ENCODE measurements at regions not wholly inside any gene's neighbourhood (a gene's known extent, or its start where the extent isn't known, plus 50 kb on each side); places are given as distances from the start of the nearest gene placed in this dataset.
"Not testable (repeated sequence)": the region's sequence is repeated elsewhere in the genome, so short reads cannot be mapped to it uniquely, and the experiment has no call there.

DNA sequence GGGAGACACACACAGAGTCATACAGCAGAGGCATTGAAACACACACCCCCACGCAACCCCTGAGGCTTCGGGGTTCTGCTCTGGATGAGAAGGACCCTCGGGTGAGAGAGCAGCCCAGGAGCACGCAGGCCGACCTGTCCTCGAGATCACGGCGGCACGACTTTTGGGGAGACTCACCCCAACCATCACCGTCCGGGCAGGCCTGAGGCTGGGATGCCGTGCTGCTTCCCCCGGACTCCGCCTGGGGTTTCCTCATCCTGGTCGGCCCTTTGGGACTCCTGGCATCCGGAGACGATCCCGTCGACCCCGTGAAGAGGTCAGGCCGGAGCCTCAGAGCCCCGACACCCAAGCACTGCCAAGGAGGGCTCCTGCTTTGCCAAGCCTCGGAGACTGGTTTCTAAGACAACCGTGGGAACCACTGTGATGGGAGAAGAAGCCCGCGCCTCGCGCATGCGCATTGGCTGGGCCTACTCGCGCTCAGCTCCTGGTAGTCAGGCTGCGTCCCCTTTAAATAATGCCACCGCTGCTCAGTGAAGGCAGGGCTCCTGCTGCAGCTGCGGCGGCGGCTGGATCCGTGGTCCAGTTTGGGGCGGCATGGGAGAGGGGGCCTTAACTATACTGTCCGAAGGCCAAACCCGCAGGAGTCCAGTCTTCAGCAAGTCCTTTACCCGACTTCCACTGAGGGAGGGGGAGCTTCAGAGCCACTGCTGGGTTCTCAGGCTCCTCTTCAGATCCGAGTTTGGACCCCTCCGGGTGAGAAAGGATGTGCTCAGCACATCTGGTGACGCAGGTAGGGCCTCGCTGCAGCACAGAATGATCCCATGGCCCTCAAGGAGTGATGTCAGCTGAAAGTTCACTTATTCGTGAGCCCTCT is 171.4 kb upstream of the ZNF337 start:
- no peaks in the 10 kb centered on the region for H4K20me1 ChIP-seq (ENCODE audit: insufficient read depth, low read length)
- H3K4me2 ChIP-seq (ENCODE audit: low read length): no peak overlapping the region
- no peak for TF ChIP-seq EZH2phosphoT487 (IDR thresholded peaks at IDR 0.05; ENCODE audit: low read depth)
- H3K27me3 ChIP-seq (ENCODE audit: low read depth, low read length): no peaks in the 10 kb centered on the region
- H3K4me1 ChIP-seq (ENCODE audit: low read length): 0 out of 2 replicates have a peak, but pooled peaks cover 2% of the 10 kb centered on the region
- H3K9ac ChIP-seq (ENCODE audit: low read length): no peak overlapping the region
- H2AFZ ChIP-seq (ENCODE audit: low read depth, low read length): no peak overlapping the region
- no peak overlapping the region for H3K27ac ChIP-seq (ENCODE audit: low read length)
- no peak overlapping the region for H3K4me3 ChIP-seq (ENCODE audit: low read length)
- no peaks in the 10 kb centered on the region for H3K79me2 ChIP-seq (ENCODE audit: low read length)
- no peaks in the 10 kb centered on the region for H3K9me3 ChIP-seq (ENCODE audit: insufficient read depth, low read length)
- no peaks in the 10 kb centered on the region for H3K36me3 ChIP-seq (replicated peaks; ENCODE audit: low read depth, low read length)

DNA sequence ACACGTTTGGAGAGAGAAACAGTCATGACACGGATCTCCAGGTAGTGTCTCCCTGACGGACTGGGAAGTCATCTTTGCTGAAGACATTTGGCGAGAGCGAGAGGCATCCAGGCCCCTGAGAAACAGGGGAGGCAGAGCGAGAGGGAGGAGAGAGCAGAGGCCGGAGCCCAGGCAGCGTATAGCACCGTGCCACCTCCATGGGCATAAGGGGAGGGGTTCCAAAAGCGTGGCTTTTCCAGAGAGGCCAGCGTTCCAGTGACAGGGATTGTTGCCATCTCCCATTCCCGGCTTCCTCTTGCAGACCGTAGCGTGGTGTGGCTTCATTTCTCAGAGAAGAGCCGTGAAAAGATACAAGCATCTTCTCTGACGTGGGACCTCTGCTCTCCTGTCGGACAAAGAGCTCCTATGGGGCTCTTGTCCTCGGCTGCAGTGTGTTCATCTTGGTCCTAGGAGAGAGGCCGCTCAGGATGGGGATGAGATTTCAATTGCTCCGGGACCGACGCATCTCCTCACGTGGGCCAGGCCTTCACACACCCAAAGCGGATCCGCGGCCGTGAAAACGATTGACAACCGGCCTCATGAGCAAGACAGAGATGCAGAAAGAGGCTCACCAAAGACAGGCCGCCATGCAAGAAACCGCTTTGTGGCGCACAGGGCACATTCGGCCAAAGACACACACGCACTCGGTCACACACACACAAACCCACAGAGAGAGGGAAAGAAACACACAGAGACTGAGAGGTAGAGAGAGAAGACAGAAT is 170.5 kb upstream of the ZNF337 start:
- H3K36me3 ChIP-seq (replicated peaks; ENCODE audit: low read depth, low read length); H3K9me3 ChIP-seq (ENCODE audit: insufficient read depth, low read length); H2AFZ ChIP-seq (ENCODE audit: low read depth, low read length); H3K27me3 ChIP-seq (ENCODE audit: low read depth, low read length); H3K4me3 ChIP-seq (ENCODE audit: low read length); H3K27ac ChIP-seq (ENCODE audit: low read length); H4K20me1 ChIP-seq (ENCODE audit: insufficient read depth, low read length); H3K79me2 ChIP-seq (ENCODE audit: low read length); H3K4me2 ChIP-seq (ENCODE audit: low read length); H3K4me1 ChIP-seq (ENCODE audit: low read length); H3K9ac ChIP-seq (ENCODE audit: low read length): not testable (repeated sequence)

DNA sequence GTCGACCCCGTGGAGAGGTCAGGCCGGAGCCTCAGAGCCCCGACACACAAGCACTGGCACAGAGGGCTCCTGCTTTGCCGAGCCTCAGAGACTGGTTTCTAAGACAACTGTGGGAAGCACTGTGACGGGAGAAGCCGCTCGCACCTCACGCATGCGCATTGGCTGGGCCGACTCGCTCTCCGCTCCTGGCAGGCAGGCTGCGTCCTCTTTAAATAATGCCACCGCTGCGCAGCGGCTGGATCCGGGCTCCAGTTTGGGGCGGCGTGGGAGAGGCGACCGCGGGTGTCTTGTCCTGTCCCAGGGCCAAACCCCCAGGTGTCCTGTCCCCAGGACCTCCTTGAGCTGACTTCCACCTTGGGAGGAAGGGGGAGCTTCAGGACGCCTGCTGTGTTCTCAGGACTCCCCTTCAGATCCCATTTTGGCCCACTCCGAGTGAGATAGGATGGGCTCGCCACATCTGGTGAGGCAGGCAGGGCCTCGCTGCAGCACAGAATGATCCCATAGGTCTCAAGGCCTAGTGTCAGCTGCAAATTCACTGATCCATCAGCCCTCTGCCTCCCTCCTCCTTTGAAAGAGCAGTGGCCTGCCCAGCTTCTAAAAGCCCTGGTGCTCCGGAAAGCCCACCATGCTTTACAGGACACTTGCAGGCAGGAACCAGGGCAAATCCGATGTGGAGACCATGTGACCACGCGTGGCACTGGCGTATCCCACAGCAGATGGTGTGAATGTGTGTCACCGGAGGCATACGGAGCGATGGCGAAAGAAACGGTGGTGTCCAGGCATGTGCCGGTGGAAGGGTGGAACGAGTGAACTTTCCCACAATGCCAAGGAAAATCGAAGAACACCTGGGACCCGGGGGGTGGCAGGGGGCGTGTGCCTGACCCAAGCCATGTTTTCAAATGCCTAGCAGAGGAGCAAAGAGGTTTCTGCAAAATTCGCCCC is 169.3 kb upstream of the ZNF337 start:
- no peak for TF ChIP-seq EZH2phosphoT487 (IDR thresholded peaks at IDR 0.05; ENCODE audit: low read depth)
- TF ChIP-seq, protein P1, sequence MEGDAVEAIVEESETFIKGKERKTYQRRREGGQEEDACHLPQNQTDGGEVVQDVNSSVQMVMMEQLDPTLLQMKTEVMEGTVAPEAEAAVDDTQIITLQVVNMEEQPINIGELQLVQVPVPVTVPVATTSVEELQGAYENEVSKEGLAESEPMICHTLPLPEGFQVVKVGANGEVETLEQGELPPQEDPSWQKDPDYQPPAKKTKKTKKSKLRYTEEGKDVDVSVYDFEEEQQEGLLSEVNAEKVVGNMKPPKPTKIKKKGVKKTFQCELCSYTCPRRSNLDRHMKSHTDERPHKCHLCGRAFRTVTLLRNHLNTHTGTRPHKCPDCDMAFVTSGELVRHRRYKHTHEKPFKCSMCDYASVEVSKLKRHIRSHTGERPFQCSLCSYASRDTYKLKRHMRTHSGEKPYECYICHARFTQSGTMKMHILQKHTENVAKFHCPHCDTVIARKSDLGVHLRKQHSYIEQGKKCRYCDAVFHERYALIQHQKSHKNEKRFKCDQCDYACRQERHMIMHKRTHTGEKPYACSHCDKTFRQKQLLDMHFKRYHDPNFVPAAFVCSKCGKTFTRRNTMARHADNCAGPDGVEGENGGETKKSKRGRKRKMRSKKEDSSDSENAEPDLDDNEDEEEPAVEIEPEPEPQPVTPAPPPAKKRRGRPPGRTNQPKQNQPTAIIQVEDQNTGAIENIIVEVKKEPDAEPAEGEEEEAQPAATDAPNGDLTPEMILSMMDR (IDR thresholded peaks at IDR 0.05; ENCODE audit: low read depth, low read length): no peak
- H3K4me2 ChIP-seq (ENCODE audit: low read length): no peak overlapping the region
- H2AFZ ChIP-seq (ENCODE audit: low read depth, low read length): no peak overlapping the region
- no peak overlapping the region for H3K27ac ChIP-seq (ENCODE audit: low read length)
- H3K9ac ChIP-seq (ENCODE audit: low read length): no peak overlapping the region
- no peaks in the 10 kb centered on the region for H3K9me3 ChIP-seq (ENCODE audit: insufficient read depth, low read length)
- H3K4me3 ChIP-seq (ENCODE audit: low read length): no peak overlapping the region
- H3K4me1 ChIP-seq (ENCODE audit: low read length): 0 out of 2 replicates have a peak, but pooled peaks cover 2% of the 10 kb centered on the region
- H3K27me3 ChIP-seq (ENCODE audit: low read depth, low read length): no peaks in the 10 kb centered on the region
- no peaks in the 10 kb centered on the region for H3K36me3 ChIP-seq (replicated peaks; ENCODE audit: low read depth, low read length)
- no peaks in the 10 kb centered on the region for H4K20me1 ChIP-seq (ENCODE audit: insufficient read depth, low read length)
- H3K79me2 ChIP-seq (ENCODE audit: low read length): no peaks in the 10 kb centered on the region

DNA sequence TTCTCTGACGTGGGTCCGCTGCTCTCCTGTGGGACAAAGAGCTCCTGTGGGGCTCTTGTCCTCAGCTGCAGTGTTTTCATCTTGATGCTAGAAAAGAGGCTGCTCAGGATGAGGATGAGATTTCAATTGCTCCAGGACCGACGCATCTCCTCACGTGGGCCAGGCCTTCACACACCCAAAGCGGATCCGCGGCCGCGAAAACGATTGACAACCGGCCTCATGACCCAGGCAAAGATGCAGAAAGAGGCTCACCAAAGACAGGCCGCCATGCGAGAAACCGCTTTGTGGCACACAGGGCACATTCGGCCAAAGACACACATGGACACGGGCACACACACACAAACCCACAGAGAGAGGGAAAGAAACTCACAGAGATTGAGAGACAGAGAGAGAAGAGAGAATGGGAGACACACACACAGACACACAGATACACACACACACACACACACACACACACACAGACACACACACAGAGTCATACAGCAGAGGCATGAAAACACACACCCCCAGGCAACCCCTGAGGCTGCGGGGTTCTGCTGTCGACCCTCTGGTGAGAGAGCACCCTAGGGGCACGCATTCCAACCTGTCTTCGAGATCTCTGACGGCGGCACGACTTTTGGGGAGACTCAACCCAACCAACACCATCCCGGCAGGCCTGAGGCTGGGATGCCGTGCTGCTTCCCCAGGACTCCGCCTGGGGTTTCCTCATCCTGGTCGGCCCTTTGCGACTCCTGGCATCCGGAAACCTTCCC is 168.5 kb upstream of the ZNF337 start:
- H3K36me3 ChIP-seq (replicated peaks; ENCODE audit: low read depth, low read length); H3K79me2 ChIP-seq (ENCODE audit: low read length); H3K9ac ChIP-seq (ENCODE audit: low read length); H3K4me3 ChIP-seq (ENCODE audit: low read length); H4K20me1 ChIP-seq (ENCODE audit: insufficient read depth, low read length); H3K9me3 ChIP-seq (ENCODE audit: insufficient read depth, low read length); H2AFZ ChIP-seq (ENCODE audit: low read depth, low read length); H3K27ac ChIP-seq (ENCODE audit: low read length); H3K4me1 ChIP-seq (ENCODE audit: low read length); H3K4me2 ChIP-seq (ENCODE audit: low read length); H3K27me3 ChIP-seq (ENCODE audit: low read depth, low read length): not testable (repeated sequence)

Data from OCI-LY3 (cell line).